Right cardiac atrium (tissue), 5 donors: ENCODE measurements at regions not wholly inside any gene's neighbourhood (a gene's known extent, or its start where the extent isn't known, plus 50 kb on each side); places are given as distances from the start of the nearest gene placed in this dataset.
"Not testable (repeated sequence)": the region's sequence is repeated elsewhere in the genome, so short reads cannot be mapped to it uniquely, and the experiment has no call there.

Experiments
- ATAC-seq, 2 donors: fragments of 200-7000 bp; cut with Tn5 transposase; one replicate each; pipeline versions ENCODE4 v1.8.0 to v1.9.1; 2020; ENCODE audit warnings: moderate library complexity in 2 of 2, mild to moderate bottlenecking in 1 of 2
- DNase-seq, 3 donors: peaks; one replicate each; pipeline ENCODE4 v3.0.0-alpha.2; 2020
- H3K27ac ChIP-seq: one replicate; pipeline ENCODE4 v1.5.1; 2013; ENCODE audit warnings: mild to moderate bottlenecking, low read length, control low read depth, moderate library complexity
- H3K27me3 ChIP-seq: one replicate; pipeline ENCODE4 v1.6.1; 2013; ENCODE audit not compliant: control insufficient read depth, insufficient read depth
- H3K4me1 ChIP-seq: one replicate; pipeline ENCODE4 v1.6.1; 2013; ENCODE audit warnings: low read length; ENCODE audit not compliant: control insufficient read depth, insufficient read depth
- H3K4me3 ChIP-seq: one replicate; pipeline ENCODE4 v1.5.1; 2013; ENCODE audit warnings: low read length, control low read depth
- H3K9me3 ChIP-seq: one replicate; pipeline ENCODE4 v1.6.1; 2013; ENCODE audit warnings: low read length; ENCODE audit not compliant: control insufficient read depth
- WGBS: extraction: QIAGEN DNeasy Blood & Tissue Kit; methylation state at CpG from one replicate; pipeline ENCODE4 v1.1.7; 2013; 5-methylcytosine and 5-hydroxymethylcytosine counted together
- intact Hi-C, 4 donors: fragments of 100-400 bp; cut with DNase I; formaldehyde crosslinking; loops; one replicate each; pipeline versions ENCODE4 v1.11.0 to v1.14.0; 2022 to 2023
- donor health status: healthy with polysubstance abuse.
- donor health status: DM: no; HTN: yes; CAD: no.
- donor health status: DM: no; HTN: no; CAD: no.
- donor health status: DM: no; HTN: yes; CAD: no; lungs with severe emphysema.
- donor health status: DM: yes; HTN: yes; CAD: no.

- DNase-seq, ATAC-seq, H3K9me3 ChIP-seq, H3K4me1 ChIP-seq, intact Hi-C loops, H3K27ac ChIP-seq, H3K27me3 ChIP-seq, H3K4me3 ChIP-seq: not testable (repeated sequence)
- 40% methylated on average over 1 of the region's 1 CpG for WGBS
Observed at GRCh38 chr1:143870388-143870787, 101.4 kb downstream of the FAM72C start.

- WGBS: 12% methylated on average over 3 of the region's 5 CpGs
- H3K4me1 ChIP-seq, intact Hi-C loops, H3K27ac ChIP-seq, H3K9me3 ChIP-seq, H3K4me3 ChIP-seq, H3K27me3 ChIP-seq, DNase-seq: not testable (repeated sequence)
- peak in 1 of 2 donors; percentile 50 for ATAC-seq
Observed at GRCh38 chr1:143867590-143868220, 104.1 kb downstream of the FAM72C start.

- ATAC-seq, intact Hi-C loops, H3K27ac ChIP-seq, H3K27me3 ChIP-seq, H3K4me3 ChIP-seq, H3K9me3 ChIP-seq, H3K4me1 ChIP-seq, DNase-seq: not testable (repeated sequence)
- WGBS: 48% methylated on average over 1 of the region's 1 CpG
Observed at GRCh38 chr1:143863901-143864520, 107.8 kb downstream of the FAM72C start.

- H3K27ac ChIP-seq, H3K9me3 ChIP-seq, H3K27me3 ChIP-seq, H3K4me1 ChIP-seq, intact Hi-C loops, ATAC-seq, H3K4me3 ChIP-seq, DNase-seq: not testable (repeated sequence)
- WGBS: 73% methylated on average over 3 of the region's 4 CpGs
Observed at GRCh38 chr1:143862722-143863121, 109.1 kb downstream of the FAM72C start.

- WGBS: no CpG with 5 or more reads among the region's 1 CpG
- H3K9me3 ChIP-seq, H3K27ac ChIP-seq, H3K4me3 ChIP-seq, DNase-seq, ATAC-seq, H3K4me1 ChIP-seq, intact Hi-C loops, H3K27me3 ChIP-seq: not testable (repeated sequence)
Observed at GRCh38 chr1:143861306-143861705, 110.5 kb downstream of the FAM72C start.

- DNase-seq, H3K27ac ChIP-seq, H3K9me3 ChIP-seq, intact Hi-C loops, H3K4me3 ChIP-seq, ATAC-seq, H3K27me3 ChIP-seq, H3K4me1 ChIP-seq: not testable (repeated sequence)
- no CpG with 5 or more reads among the region's 1 CpG for WGBS
Observed at GRCh38 chr1:143855867-143856266, 115.9 kb downstream of the FAM72C start.

- DNase-seq, intact Hi-C loops, H3K27me3 ChIP-seq, ATAC-seq, H3K4me3 ChIP-seq, H3K4me1 ChIP-seq, H3K9me3 ChIP-seq, H3K27ac ChIP-seq: not testable (repeated sequence)
- 91% methylated on average over 1 of the region's 2 CpGs for WGBS
Observed at GRCh38 chr1:143854069-143854468, 117.7 kb downstream of the FAM72C start.

- WGBS: 79% methylated on average over 2 of the region's 2 CpGs
- H3K27me3 ChIP-seq, intact Hi-C loops, H3K27ac ChIP-seq, DNase-seq, H3K9me3 ChIP-seq, H3K4me1 ChIP-seq, H3K4me3 ChIP-seq, ATAC-seq: not testable (repeated sequence)
Observed at GRCh38 chr1:143850637-143851036, 121.1 kb downstream of the FAM72C start.

GRCh38 chr1:143848859-143849258 lies 122.9 kb downstream of the FAM72C start:
- H3K4me3 ChIP-seq, intact Hi-C loops, DNase-seq, H3K27me3 ChIP-seq, H3K27ac ChIP-seq, H3K9me3 ChIP-seq, ATAC-seq, H3K4me1 ChIP-seq: not testable (repeated sequence)

GRCh38 chr1:143845193-143845592 lies 126.6 kb downstream of the FAM72C start:
- no CpG with 5 or more reads among the region's 1 CpG for whole genome bisulfite sequencing
- DNase-seq, intact Hi-C loops: not testable (repeated sequence)

GRCh38 chr1:143842058-143842457 lies 129.7 kb downstream of the FAM72C start:
- H3K27me3 ChIP-seq, H3K9me3 ChIP-seq, H3K27ac ChIP-seq, H3K4me3 ChIP-seq, DNase-seq, intact Hi-C loops, H3K4me1 ChIP-seq: not testable (repeated sequence)
- peak; percentile 82 to 84 for ATAC-seq
- 30% methylated on average over 1 of the region's 2 CpGs for WGBS

More at GRCh38 chr1:143845193-143845592, 126.6 kb downstream of the FAM72C start:
- not testable (repeated sequence) for H3K27me3 ChIP-seq, H3K4me3 ChIP-seq, H3K27ac ChIP-seq, ATAC-seq, H3K4me1 ChIP-seq, H3K9me3 ChIP-seq
